ENCODE measurements at regions not wholly inside any gene's neighbourhood (a gene's known extent, or its start where the extent isn't known, plus 50 kb on each side); places are given as distances from the start of the nearest gene placed in this dataset.

DNA sequence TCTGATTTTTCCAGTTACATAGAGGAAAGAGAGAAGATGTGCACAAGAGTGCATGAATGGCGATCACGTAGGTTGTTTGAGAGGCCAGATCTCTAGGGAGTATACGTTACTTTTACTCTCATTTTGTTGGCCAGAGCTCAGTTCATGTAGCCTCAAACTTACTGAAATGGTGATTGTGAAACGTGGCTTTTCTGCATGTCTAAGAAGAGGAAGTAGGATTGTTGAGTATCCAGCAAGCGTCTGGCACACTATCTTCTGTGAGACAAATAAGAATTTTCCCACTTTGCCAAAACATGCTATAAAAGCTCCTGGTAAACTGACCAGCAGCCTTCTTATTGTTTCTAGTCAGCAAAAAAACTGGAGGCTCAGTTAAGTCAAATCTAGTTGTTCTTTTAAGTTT lies 264.5 kb upstream of the EMCN start:
- Mint-ChIP-seq H3K36me3 (ENCODE audit: insufficient read depth in 1 of 3, low read depth in 3 of 3) (no peaks in the 10 kb centered on the region), H3K4me3 (no peak overlapping the region), H3K27me3 (ENCODE audit: low read depth) (no peaks in the 10 kb centered on the region), H3K9me3 (peaks cover 0 to 1% of the 10 kb centered on the region in 2 experiments; a peak in 1 of 5 replicates), H3K27ac (no peak overlapping the region), H3K4me1 (no peaks in the 10 kb centered on the region)
- Histone ChIP-seq H2AFZ (ENCODE audit: low read length) (no peak overlapping the region), H3K14ac (ENCODE audit: insufficient read depth, low read length) (no peak overlapping the region), H3K79me2 (ENCODE audit: insufficient read depth, low read length) (no peaks in the 10 kb centered on the region), H3K56ac (ENCODE audit: insufficient read length, low read depth, low read length) (no peak overlapping the region), H3T11ph (ENCODE audit: low read length) (no peak overlapping the region), H3K4me1 (ENCODE audit: insufficient read depth, low read length) (no peaks in the 10 kb centered on the region), H3K9me3 (ENCODE audit: control insufficient read depth, low read depth, low read length) (no peaks in the 10 kb centered on the region), H3K4me2 (ENCODE audit: insufficient read depth, insufficient read length, low read length) (no peak overlapping the region), H3K27me3 (ENCODE audit: insufficient read depth, low read length) (no peaks in the 10 kb centered on the region), H3K23ac (ENCODE audit: insufficient read length, low read depth, low read length) (no peak overlapping the region), H2BK12ac (ENCODE audit: insufficient read length, low read depth, low read length) (no peak overlapping the region), H3K4ac (ENCODE audit: low read depth, low read length) (no peak overlapping the region), H3K79me1 (ENCODE audit: insufficient read depth, low read depth, low read length, poor library complexity, severe bottlenecking) (no peaks in the 10 kb centered on the region), H4K20me1 (ENCODE audit: control insufficient read depth, insufficient read depth, insufficient read length) (no peaks in the 10 kb centered on the region), H4K91ac (ENCODE audit: insufficient read length, low read depth, low read length) (no peak overlapping the region), H2BK5ac (ENCODE audit: insufficient read length, low read length) (no peak overlapping the region), H2BK120ac (ENCODE audit: low read depth, low read length, poor library complexity, severe bottlenecking) (no peak overlapping the region), H3K27ac (ENCODE audit: insufficient read length, low read depth, low read length) (no peak overlapping the region), H3K9ac (ENCODE audit: extremely low read depth, insufficient read length, low read length) (no peak overlapping the region), H2AK5ac (ENCODE audit: insufficient read length, low read length) (no peak overlapping the region), H2BK20ac (ENCODE audit: low read depth, low read length, poor library complexity, severe bottlenecking) (no peak overlapping the region), H3K18ac (ENCODE audit: insufficient read length, low read depth, low read length) (no peak overlapping the region), H3K23me2 (ENCODE audit: insufficient read length, low read depth, low read length, poor library complexity, severe bottlenecking) (no peaks in the 10 kb centered on the region), H4K8ac (replicated peaks; ENCODE audit: insufficient read length, low read depth, low read length) (no peak overlapping the region), H4K5ac (ENCODE audit: insufficient read length, low read depth, low read length) (no peak overlapping the region), H2BK15ac (ENCODE audit: low read depth, low read length) (no peak overlapping the region)
- no peak for DNase-seq
- TF ChIP-seq, protein P1, sequence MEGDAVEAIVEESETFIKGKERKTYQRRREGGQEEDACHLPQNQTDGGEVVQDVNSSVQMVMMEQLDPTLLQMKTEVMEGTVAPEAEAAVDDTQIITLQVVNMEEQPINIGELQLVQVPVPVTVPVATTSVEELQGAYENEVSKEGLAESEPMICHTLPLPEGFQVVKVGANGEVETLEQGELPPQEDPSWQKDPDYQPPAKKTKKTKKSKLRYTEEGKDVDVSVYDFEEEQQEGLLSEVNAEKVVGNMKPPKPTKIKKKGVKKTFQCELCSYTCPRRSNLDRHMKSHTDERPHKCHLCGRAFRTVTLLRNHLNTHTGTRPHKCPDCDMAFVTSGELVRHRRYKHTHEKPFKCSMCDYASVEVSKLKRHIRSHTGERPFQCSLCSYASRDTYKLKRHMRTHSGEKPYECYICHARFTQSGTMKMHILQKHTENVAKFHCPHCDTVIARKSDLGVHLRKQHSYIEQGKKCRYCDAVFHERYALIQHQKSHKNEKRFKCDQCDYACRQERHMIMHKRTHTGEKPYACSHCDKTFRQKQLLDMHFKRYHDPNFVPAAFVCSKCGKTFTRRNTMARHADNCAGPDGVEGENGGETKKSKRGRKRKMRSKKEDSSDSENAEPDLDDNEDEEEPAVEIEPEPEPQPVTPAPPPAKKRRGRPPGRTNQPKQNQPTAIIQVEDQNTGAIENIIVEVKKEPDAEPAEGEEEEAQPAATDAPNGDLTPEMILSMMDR (conservative IDR thresholded peaks at IDR 0.05), result no peak
- no CpG with 5 or more reads among the region's 5 CpGs for WGBS (ENCODE audit: extremely low coverage, insufficient read length, low lambda C conversion rate)

Data from H9 (cell line).